Skeletal muscle satellite cell (primary cell): ENCODE measurements at regions not wholly inside any gene's neighbourhood (a gene's known extent, or its start where the extent isn't known, plus 50 kb on each side); places are given as distances from the start of the nearest gene placed in this dataset.
"Not testable (repeated sequence)": the region's sequence is repeated elsewhere in the genome, so short reads cannot be mapped to it uniquely, and the experiment has no call there.

Experiments
- H3K27me3 ChIP-seq: 2 replicates; pipeline ENCODE4 v1.7.0; 2013; ENCODE audit warnings: low read length; ENCODE audit not compliant: control insufficient read depth, insufficient read depth
- H3K36me3 ChIP-seq: 2 replicates; pipeline ENCODE4 v1.7.0; 2013; ENCODE audit warnings: mild to moderate bottlenecking, control low read depth, low read length; ENCODE audit not compliant: insufficient read depth
- H3K4me1 ChIP-seq: 2 replicates; pipeline ENCODE4 v1.7.0; 2013; ENCODE audit warnings: low read length; ENCODE audit not compliant: control insufficient read depth, insufficient read depth
- H3K4me2 ChIP-seq: 2 replicates; pipeline ENCODE4 v1.7.0; 2013; ENCODE audit warnings: mild to moderate bottlenecking, low read length
- H3K4me3 ChIP-seq: 2 replicates; pipeline ENCODE4 v1.7.0; 2013; ENCODE audit warnings: low read length
- H3K9ac ChIP-seq: 2 replicates; pipeline ENCODE4 v1.7.0; 2013; ENCODE audit warnings: mild to moderate bottlenecking, low read depth, low read length, moderate library complexity
- H3K9me3 ChIP-seq: replicated peaks from 2 replicates; pipeline ENCODE4 v1.7.0; 2013; ENCODE audit warnings: mild to moderate bottlenecking, control low read depth, low read length

DNA sequence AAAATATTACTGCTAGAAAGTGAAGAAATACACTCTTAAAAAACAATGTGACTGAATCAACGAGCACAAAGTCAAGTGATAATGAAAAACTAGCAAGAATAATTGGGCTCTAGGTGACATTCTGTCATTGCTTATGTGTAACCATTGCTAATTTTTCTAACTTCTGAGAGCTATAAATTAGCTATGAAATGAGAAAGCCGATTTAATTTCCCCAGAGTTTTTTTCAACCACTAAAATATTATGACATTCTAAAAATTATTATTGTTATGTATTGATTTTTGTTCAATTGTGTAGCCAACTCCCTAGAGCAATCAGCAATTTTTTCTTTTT is 458.6 kb upstream of the ATXN8OS start:
- Histone ChIP-seq H3K27me3 (no peaks in the 10 kb centered on the region), H3K9ac (no peak overlapping the region), H3K9me3 (no peaks in the 10 kb centered on the region), H3K4me2 (no peak overlapping the region), H3K4me3 (no peak overlapping the region), H3K36me3 (no peaks in the 10 kb centered on the region), H3K4me1 (no peaks in the 10 kb centered on the region)

DNA sequence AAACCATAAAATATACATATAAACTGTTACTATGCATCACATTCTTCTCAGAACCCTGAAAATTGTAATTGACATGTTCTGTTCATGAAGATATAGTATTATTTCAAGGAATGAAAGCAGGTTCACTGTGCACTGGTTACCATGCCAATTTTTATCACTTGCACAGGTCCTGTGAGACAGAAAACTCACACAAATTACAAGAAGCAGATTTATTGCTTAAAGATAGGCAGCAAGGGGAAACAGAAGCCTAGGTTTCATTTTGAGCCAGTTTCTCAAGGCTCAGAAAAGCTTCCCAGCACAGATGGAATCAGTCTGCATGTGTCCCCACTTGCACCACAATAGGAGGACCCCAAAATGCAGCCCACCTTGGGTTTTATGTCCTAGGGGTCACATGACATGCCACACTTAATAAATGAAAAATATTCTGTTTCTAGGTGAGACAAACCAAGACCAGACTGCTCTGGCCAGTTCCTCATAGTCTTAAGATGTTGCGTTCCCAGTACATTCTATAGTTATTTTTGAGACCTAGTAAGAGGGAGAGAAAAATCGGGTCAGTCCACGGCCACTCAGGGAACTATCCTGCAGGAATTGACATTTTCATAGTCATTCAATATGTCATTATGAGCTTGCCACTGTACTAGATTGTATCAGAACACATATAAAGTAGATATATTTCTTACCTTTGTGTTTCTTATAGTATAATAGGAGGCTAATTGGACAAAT is 459.1 kb upstream of the ATXN8OS start:
- Histone ChIP-seq H3K9ac (no peak overlapping the region), H3K4me2 (no peak overlapping the region), H3K27me3 (no peaks in the 10 kb centered on the region), H3K36me3 (no peaks in the 10 kb centered on the region), H3K9me3 (no peaks in the 10 kb centered on the region), H3K4me3 (no peak overlapping the region), H3K4me1 (no peaks in the 10 kb centered on the region)

DNA sequence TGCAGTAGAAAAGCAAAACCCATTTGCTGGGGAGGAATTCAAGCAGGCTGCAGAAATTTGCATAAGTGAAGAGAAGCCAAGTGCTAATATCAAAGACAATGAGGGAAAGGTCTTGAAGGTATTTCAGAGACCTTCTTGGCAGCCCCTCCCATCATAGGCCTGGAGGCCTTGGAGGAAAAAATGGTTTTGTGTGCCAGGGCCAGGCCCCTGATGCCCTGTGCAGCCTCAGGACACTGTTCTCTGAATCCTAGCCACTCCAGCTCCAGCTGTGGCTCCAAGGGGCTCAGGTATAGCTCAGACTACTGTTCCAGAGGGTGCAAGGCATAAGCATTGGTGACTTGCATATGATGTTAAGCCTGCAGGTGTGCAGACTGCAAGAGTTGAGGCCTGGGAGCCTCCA is 463.2 kb upstream of the ATXN8OS start:
- Histone ChIP-seq H3K9me3 (peaks cover 6% of the 10 kb centered on the region), H3K4me1 (no peaks in the 10 kb centered on the region), H3K9ac (no peak overlapping the region), H3K4me3 (no peak overlapping the region), H3K4me2 (no peak overlapping the region), H3K27me3 (no peaks in the 10 kb centered on the region), H3K36me3 (no peaks in the 10 kb centered on the region)

DNA sequence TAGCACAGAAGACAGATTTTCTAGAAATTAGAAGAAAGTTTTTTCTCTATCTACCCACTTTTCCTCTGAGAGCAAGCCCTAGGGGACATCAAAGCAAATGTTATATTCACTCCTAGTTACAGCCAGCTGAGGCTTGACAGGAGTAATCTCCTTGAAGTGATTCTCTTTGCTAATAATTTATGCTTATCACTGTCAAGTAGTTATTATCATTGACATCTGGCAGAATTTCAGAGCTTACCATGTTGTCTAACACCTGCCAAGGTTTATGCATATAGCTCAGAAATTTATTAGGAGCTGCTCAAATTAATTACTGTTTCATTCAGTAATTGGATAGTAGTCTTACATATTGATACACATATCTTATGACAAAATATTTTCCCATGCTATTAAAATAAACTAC is 465.9 kb upstream of the ATXN8OS start:
- Histone ChIP-seq H3K9me3 (peaks cover 10% of the 10 kb centered on the region), H3K4me3 (no peak overlapping the region), H3K4me2 (no peak overlapping the region), H3K36me3 (no peaks in the 10 kb centered on the region), H3K9ac (no peak overlapping the region), H3K4me1 (no peaks in the 10 kb centered on the region), H3K27me3 (no peaks in the 10 kb centered on the region)

DNA sequence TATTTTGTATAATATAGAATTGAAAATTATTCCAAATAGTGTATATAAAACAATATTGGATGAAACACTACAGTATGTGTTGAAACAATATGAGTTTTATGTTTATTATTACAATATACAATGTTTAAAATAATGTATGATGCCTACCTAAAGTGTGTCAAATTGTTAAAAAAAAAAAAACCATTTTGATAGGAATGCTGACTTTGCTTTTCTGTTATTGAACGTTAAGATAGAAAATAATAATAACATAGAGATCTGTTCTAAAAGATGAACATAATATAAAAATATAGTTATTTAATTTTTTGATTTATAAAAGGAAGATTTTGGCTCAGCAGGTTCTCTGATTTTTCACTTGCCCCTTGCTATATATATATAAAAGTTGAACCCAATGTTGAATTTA is 474.6 kb upstream of the ATXN8OS start:
- H3K36me3 ChIP-seq, result no peaks in the 10 kb centered on the region
- H3K4me3 ChIP-seq, result no peak overlapping the region
- H3K9ac ChIP-seq, result no peak overlapping the region
- no peak overlapping the region for H3K4me2 ChIP-seq
- H3K27me3 ChIP-seq, result no peaks in the 10 kb centered on the region
- no peaks in the 10 kb centered on the region for H3K9me3 ChIP-seq
- no peaks in the 10 kb centered on the region for H3K4me1 ChIP-seq

DNA sequence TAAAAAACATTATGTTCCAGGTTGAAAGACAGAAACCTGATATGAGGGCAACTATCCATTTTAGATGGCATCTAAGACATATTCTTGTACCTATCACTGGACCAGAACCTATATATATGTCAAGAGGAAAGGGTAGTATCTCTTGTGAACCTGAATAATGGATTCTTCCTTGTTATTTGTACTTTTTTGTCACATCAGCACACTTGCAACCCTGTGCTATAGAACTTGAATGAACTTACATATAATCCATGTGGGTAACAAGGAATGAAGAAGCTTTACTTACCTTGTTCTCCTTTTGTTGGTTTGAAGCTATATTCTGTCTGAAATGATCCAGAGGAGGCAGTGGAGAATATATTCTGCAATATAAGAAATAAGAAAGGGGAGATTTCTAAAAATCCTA is 483.7 kb upstream of the ATXN8OS start:
- H3K9me3 ChIP-seq, result peaks cover 3% of the 10 kb centered on the region
- no peaks in the 10 kb centered on the region for H3K36me3 ChIP-seq
- no peak overlapping the region for H3K4me2 ChIP-seq
- no peak overlapping the region for H3K9ac ChIP-seq
- H3K4me1 ChIP-seq, result no peaks in the 10 kb centered on the region
- H3K27me3 ChIP-seq, result no peaks in the 10 kb centered on the region
- H3K4me3 ChIP-seq, result no peak overlapping the region

DNA sequence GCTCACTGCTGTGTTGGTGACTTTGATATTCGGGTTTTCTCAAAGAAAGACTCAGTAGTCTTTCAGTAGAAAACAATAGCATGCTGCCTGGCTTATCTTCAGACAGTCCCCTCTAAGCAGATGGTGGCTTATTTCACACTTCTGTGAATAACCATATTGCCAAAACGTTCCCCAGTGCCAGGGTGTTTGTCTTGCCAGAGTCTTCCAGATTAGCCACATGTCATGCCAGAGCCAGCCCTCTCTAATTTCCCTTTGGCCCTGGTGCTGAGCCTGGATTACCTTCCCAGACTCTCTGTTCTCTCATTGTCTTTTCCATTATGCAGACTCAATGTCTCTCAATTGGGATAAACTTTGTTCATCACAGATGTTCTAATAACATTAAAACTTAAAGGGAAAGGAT is 488.0 kb upstream of the ATXN8OS start:
- no peak overlapping the region for H3K4me3 ChIP-seq
- H3K4me2 ChIP-seq, result no peak overlapping the region
- no peaks in the 10 kb centered on the region for H3K36me3 ChIP-seq
- H3K9me3 ChIP-seq, result no peaks in the 10 kb centered on the region
- H3K9ac ChIP-seq, result no peak overlapping the region
- no peaks in the 10 kb centered on the region for H3K27me3 ChIP-seq
- H3K4me1 ChIP-seq, result no peaks in the 10 kb centered on the region

DNA sequence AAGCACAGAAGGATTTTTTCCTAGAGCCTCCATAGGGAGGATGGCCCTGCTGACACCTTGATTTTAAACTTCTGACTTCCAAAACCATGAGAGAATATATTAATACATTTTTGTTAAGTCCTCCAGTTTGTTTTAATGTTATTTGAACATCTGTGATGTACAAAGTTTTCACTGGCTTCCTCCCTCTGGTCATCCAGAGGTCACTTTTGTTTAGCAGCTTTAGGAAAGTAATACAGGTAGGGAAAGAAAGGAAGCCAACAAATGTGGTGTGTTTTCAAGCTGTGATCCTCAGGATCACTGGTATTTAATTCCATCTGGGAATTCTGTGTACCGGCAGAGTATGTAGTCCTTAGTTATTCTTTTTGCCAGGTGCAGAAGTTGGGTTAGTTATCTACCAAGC is 488.8 kb upstream of the ATXN8OS start:
- Histone ChIP-seq H3K4me3 (no peak overlapping the region), H3K27me3 (no peaks in the 10 kb centered on the region), H3K4me2 (no peak overlapping the region), H3K36me3 (no peaks in the 10 kb centered on the region), H3K9me3 (no peaks in the 10 kb centered on the region), H3K9ac (no peak overlapping the region), H3K4me1 (no peaks in the 10 kb centered on the region)

DNA sequence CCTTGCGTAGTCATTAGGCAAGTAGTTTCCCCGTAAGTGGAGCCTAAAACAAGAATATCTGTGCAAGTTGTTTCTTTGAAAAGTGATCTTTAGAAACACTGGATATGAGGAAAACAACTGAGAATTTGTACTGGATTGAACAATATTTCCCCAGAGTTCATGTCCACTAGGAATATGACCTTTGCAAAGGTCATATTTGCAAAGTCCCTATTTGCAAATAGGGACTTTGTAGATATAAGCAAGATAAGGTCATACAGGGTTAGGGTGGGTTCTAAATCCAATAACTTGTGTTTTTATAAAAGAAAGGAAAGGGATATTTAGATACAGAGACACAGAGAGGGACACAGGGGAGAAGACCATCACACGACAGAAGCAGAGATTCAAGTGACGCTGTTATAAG is 489.2 kb upstream of the ATXN8OS start:
- Histone ChIP-seq H3K4me1 (no peaks in the 10 kb centered on the region), H3K9me3 (no peaks in the 10 kb centered on the region), H3K4me2 (no peak overlapping the region), H3K27me3 (no peaks in the 10 kb centered on the region), H3K36me3 (no peaks in the 10 kb centered on the region), H3K4me3 (no peak overlapping the region), H3K9ac (no peak overlapping the region)

GRCh38 chr13:69617587-69617986 is 490.0 kb upstream of the ATXN8OS start:
- Histone ChIP-seq H3K4me1 (no peaks in the 10 kb centered on the region), H3K4me3 (no peak overlapping the region)

GRCh38 chr13:69616396-69616795 is 491.2 kb upstream of the ATXN8OS start:
- Histone ChIP-seq H3K4me2 (no peak overlapping the region), H3K9me3 (no peaks in the 10 kb centered on the region), H3K4me1 (no peaks in the 10 kb centered on the region), H3K36me3 (no peaks in the 10 kb centered on the region), H3K4me3 (no peak overlapping the region), H3K9ac (no peak overlapping the region), H3K27me3 (no peaks in the 10 kb centered on the region)

More at GRCh38 chr13:69617587-69617986, 490.0 kb upstream of the ATXN8OS start:
- Histone ChIP-seq H3K36me3 (no peaks in the 10 kb centered on the region), H3K27me3 (no peaks in the 10 kb centered on the region), H3K9ac (no peak overlapping the region), H3K9me3 (no peaks in the 10 kb centered on the region), H3K4me2 (no peak overlapping the region)

DNA sequence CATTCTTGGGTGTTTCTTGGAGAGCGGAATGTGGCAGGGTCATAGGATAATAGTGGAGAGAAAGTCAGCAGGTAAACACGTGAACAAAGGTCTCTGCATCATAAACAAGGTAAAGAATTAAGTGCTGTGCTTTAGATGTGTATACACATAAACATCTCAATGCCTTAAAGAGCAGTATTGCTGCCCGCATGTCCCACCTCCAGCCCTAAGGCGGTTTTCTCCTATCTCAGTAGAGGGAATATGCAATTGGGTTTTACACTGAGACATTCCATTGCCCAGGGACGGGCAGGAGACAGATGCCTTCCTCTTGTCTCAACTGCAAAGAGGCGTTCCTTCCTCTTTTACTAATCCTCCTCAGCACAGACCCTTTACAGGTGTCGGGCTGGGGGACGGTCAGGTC is 492.6 kb upstream of the ATXN8OS start:
- H3K36me3 ChIP-seq, H3K9ac ChIP-seq, H3K4me3 ChIP-seq, H3K27me3 ChIP-seq, H3K4me2 ChIP-seq, H3K4me1 ChIP-seq, H3K9me3 ChIP-seq: not testable (repeated sequence)
